H9 (cell line): ENCODE measurements at regions not wholly inside any gene's neighbourhood (a gene's known extent, or its start where the extent isn't known, plus 50 kb on each side); places are given as distances from the start of the nearest gene placed in this dataset.

ENCODE experiments used
- DNase-seq: peaks from one replicate; pipeline ENCODE4 v3.0.0-alpha.2; 2017
- H2AFZ ChIP-seq: one replicate; pipeline ENCODE4 v1.6.1; 2013; ENCODE audit warnings: mild to moderate bottlenecking, low read length, control low read depth, moderate library complexity
- H2AK5ac ChIP-seq: 2 replicates; pipeline ENCODE4 v1.6.1; 2013; ENCODE audit warnings: low read length, control low read depth, mixed read lengths; ENCODE audit not compliant: insufficient read length
- H2BK120ac ChIP-seq: one replicate; pipeline ENCODE4 v1.6.1; 2013; ENCODE audit warnings: low read depth, mild to moderate bottlenecking, low read length, control low read depth, inconsistent platforms; ENCODE audit not compliant: poor library complexity, severe bottlenecking
- H2BK12ac ChIP-seq: 2 replicates; pipeline ENCODE4 v1.6.1; 2013; ENCODE audit warnings: low read length, control low read depth, mixed read lengths, low read depth; ENCODE audit not compliant: insufficient read length
- H2BK15ac ChIP-seq: 2 replicates; pipeline ENCODE4 v1.6.1; 2013; ENCODE audit warnings: low read depth, low read length, control low read depth
- H2BK20ac ChIP-seq: one replicate; pipeline ENCODE4 v1.6.1; 2013; ENCODE audit warnings: low read depth, mild to moderate bottlenecking, low read length, control low read depth, inconsistent platforms; ENCODE audit not compliant: poor library complexity, severe bottlenecking
- H2BK5ac ChIP-seq: 2 replicates; pipeline ENCODE4 v1.6.1; 2013; ENCODE audit warnings: low read length, control low read depth, mixed read lengths; ENCODE audit not compliant: insufficient read length
- H3K14ac ChIP-seq: 2 replicates; pipeline ENCODE4 v1.6.1; 2013; ENCODE audit warnings: low read length, control low read depth; ENCODE audit not compliant: insufficient read depth
- H3K18ac ChIP-seq: 2 replicates; pipeline ENCODE4 v1.6.1; 2013; ENCODE audit warnings: low read depth, mild to moderate bottlenecking, mixed read lengths, low read length, control low read depth; ENCODE audit not compliant: insufficient read length
- H3K23ac ChIP-seq: 2 replicates; pipeline ENCODE4 v1.6.1; 2013; ENCODE audit warnings: low read length, control low read depth, mixed read lengths, low read depth; ENCODE audit not compliant: insufficient read length
- H3K23me2 ChIP-seq: 2 replicates; pipeline ENCODE4 v1.6.1; 2013; ENCODE audit warnings: low read depth, mild to moderate bottlenecking, mixed read lengths, low read length, control low read depth; ENCODE audit not compliant: insufficient read length, poor library complexity, severe bottlenecking
- H3K27ac ChIP-seq: 2 replicates; pipeline ENCODE4 v1.5.1; 2013; ENCODE audit warnings: low read length, control low read depth, mixed read lengths, low read depth; ENCODE audit not compliant: insufficient read length
- H3K27me3 ChIP-seq: 2 replicates; pipeline ENCODE4 v1.6.1; 2013; ENCODE audit warnings: low read length, control low read depth, inconsistent platforms; ENCODE audit not compliant: insufficient read depth
- H3K4ac ChIP-seq: 2 replicates; pipeline ENCODE4 v1.6.1; 2013; ENCODE audit warnings: low read depth, mild to moderate bottlenecking, control low read depth, inconsistent platforms, low read length, moderate library complexity
- H3K4me1 ChIP-seq: 2 replicates; pipeline ENCODE4 v1.6.1; 2013; ENCODE audit warnings: low read length, control low read depth, inconsistent platforms; ENCODE audit not compliant: insufficient read depth
- H3K4me2 ChIP-seq: 2 replicates; pipeline ENCODE4 v1.6.1; 2013; ENCODE audit warnings: low read length, control low read depth, mixed read lengths; ENCODE audit not compliant: insufficient read length, insufficient read depth
- H3K56ac ChIP-seq: 2 replicates; pipeline ENCODE4 v1.6.1; 2013; ENCODE audit warnings: low read depth, mild to moderate bottlenecking, mixed read lengths, low read length, control low read depth; ENCODE audit not compliant: insufficient read length
- H3K79me1 ChIP-seq: 2 replicates; pipeline ENCODE4 v1.6.1; 2013; ENCODE audit warnings: low read depth, mild to moderate bottlenecking, moderate library complexity, low read length, control low read depth, inconsistent platforms; ENCODE audit not compliant: insufficient read depth, poor library complexity, severe bottlenecking
- H3K79me2 ChIP-seq: 2 replicates; pipeline ENCODE4 v1.6.1; 2013; ENCODE audit warnings: low read length, control low read depth, inconsistent platforms; ENCODE audit not compliant: insufficient read depth
- H3K9ac ChIP-seq: 2 replicates; pipeline ENCODE4 v1.6.1; 2013; ENCODE audit warnings: low read length, control low read depth, mixed read lengths; ENCODE audit not compliant: insufficient read length; ENCODE audit errors: extremely low read depth
- H3K9me3 ChIP-seq: one replicate; pipeline ENCODE4 v1.6.1; 2013; ENCODE audit warnings: low read depth, low read length, inconsistent platforms; ENCODE audit not compliant: control insufficient read depth
- H3T11ph ChIP-seq: one replicate; pipeline ENCODE4 v1.6.1; 2013; ENCODE audit warnings: mild to moderate bottlenecking, low read length, control low read depth, inconsistent platforms
- H4K20me1 ChIP-seq: one replicate; pipeline ENCODE4 v1.6.1; 2013; ENCODE audit not compliant: control insufficient read depth, insufficient read length, insufficient read depth
- H4K5ac ChIP-seq: 2 replicates; pipeline ENCODE4 v1.6.1; 2013; ENCODE audit warnings: low read depth, mild to moderate bottlenecking, mixed read lengths, low read length, control low read depth; ENCODE audit not compliant: insufficient read length
- H4K8ac ChIP-seq: replicated peaks from 2 replicates; pipeline ENCODE4 v1.6.1; 2013; ENCODE audit warnings: low read length, control low read depth, mixed read lengths, low read depth; ENCODE audit not compliant: insufficient read length
- H4K91ac ChIP-seq: 2 replicates; pipeline ENCODE4 v1.6.1; 2013; ENCODE audit warnings: low read depth, mild to moderate bottlenecking, moderate library complexity, mixed read lengths, low read length, control low read depth; ENCODE audit not compliant: insufficient read length
- H3K27ac Mint-ChIP-seq, 3 experiments: 2 replicates in 2 of 3; 3 replicates in 1 of 3; pipeline ENCODE4 v1.8.0; 2020 to 2021; ENCODE audit warnings: mixed read lengths in 3 of 3, mild to moderate bottlenecking in 1 of 3, moderate library complexity in 1 of 3
- H3K27me3 Mint-ChIP-seq: 2 replicates; pipeline ENCODE4 v1.8.0; 2021; ENCODE audit warnings: low read depth, mild to moderate bottlenecking, moderate library complexity, mixed read lengths
- H3K36me3 Mint-ChIP-seq, 3 experiments: 2 replicates in 2 of 3; 3 replicates in 1 of 3; pipeline ENCODE4 v1.8.0; 2020 to 2021; ENCODE audit warnings: low read depth in 3 of 3, mixed read lengths in 3 of 3; ENCODE audit not compliant: insufficient read depth in 1 of 3
- H3K4me1 Mint-ChIP-seq, 2 experiments: 2 replicates each; pipeline ENCODE4 v1.8.0; 2020; ENCODE audit warnings: mixed read lengths in 2 of 2
- H3K4me3 Mint-ChIP-seq, 2 experiments: 2 replicates in 1 of 2; 3 replicates in 1 of 2; pipeline ENCODE4 v1.8.0; 2020 to 2021; ENCODE audit warnings: mild to moderate bottlenecking in 2 of 2, mixed read lengths in 2 of 2, moderate library complexity in 1 of 2
- H3K9me3 Mint-ChIP-seq, 2 experiments: 2 replicates in 1 of 2; 3 replicates in 1 of 2; pipeline ENCODE4 v1.8.0; 2020; ENCODE audit warnings: mild to moderate bottlenecking in 2 of 2, mixed read lengths in 2 of 2, moderate library complexity in 1 of 2
- CTCF ChIP-seq: fragments of 200-600 bp; sonication (generic); conservative IDR thresholded peaks from 3 replicates; pipeline ENCODE4 v1.8.0; 2021; ENCODE audit warnings: antibody characterized with exemption, mild to moderate bottlenecking
- WGBS: extraction: QIAGEN DNeasy Blood & Tissue Kit; methylation state at CpG from one replicate; pipeline ENCODE4 v1.1.7; 2013; ENCODE audit warnings: missing lambda C conversion rate, low lambda C conversion rate, mixed read lengths; ENCODE audit not compliant: insufficient read length; ENCODE audit errors: extremely low coverage; 5-methylcytosine and 5-hydroxymethylcytosine counted together

GRCh38 chr9:88274078-88274477 is 114.2 kb upstream of the SPIN1 start:
- Histone ChIP-seq H3K9me3 (no peaks in the 10 kb centered on the region), H3K23me2 (no peaks in the 10 kb centered on the region), H4K5ac (no peak overlapping the region), H3K14ac (no peak overlapping the region), H2BK5ac (no peak overlapping the region), H3K4me1 (peaks cover 7% of the 10 kb centered on the region; the same call in 1 of the 2 replicates), H2AK5ac (no peak overlapping the region), H2BK20ac (no peak overlapping the region), H3T11ph (no peak overlapping the region), H3K9ac (no peak overlapping the region), H3K23ac (no peak overlapping the region), H4K8ac (no peak overlapping the region), H2BK120ac (no peak overlapping the region), H4K20me1 (no peaks in the 10 kb centered on the region), H3K27ac (no peak overlapping the region), H3K79me2 (no peaks in the 10 kb centered on the region), H4K91ac (no peak overlapping the region), H3K79me1 (no peaks in the 10 kb centered on the region), H3K27me3 (no peaks in the 10 kb centered on the region), H3K18ac (no peak overlapping the region), H3K56ac (no peak overlapping the region), H3K4me2 (no peak overlapping the region), H2BK12ac (no peak overlapping the region), H3K4ac (no peak overlapping the region), H2BK15ac (no peak overlapping the region), H2AFZ (no peak overlapping the region)
- Mint-ChIP-seq H3K36me3 (peaks cover 0 to 6% (median 0%) of the 10 kb centered on the region in 3 experiments; a peak in 3 of 7 replicates), H3K27me3 (peaks cover 24% of the 10 kb centered on the region), H3K4me3 (no peak overlapping the region), H3K9me3 (no peaks in the 10 kb centered on the region; a peak in 2 of 5 replicates), H3K4me1 (peaks cover 34 to 41% of the 10 kb centered on the region in 2 experiments), H3K27ac (no peak overlapping the region; a peak in 1 of 7 replicates)
- no peak for TF ChIP-seq CTCF
- DNase-seq = no peak
- no CpG with 5 or more reads among the region's 2 CpGs for WGBS
